ENCODE measurements at regions not wholly inside any gene's neighbourhood (a gene's known extent, or its start where the extent isn't known, plus 50 kb on each side); places are given as distances from the start of the nearest gene placed in this dataset.

- no peaks in the 10 kb centered on the region for H3K36me3 ChIP-seq (ENCODE audit: control insufficient read depth in 2 of 4, insufficient read depth in 4 of 4, low read length in 3 of 4)
- no peak overlapping the region for H2BK5ac ChIP-seq (ENCODE audit: low read depth, low read length)
- H4K91ac ChIP-seq (replicated peaks; ENCODE audit: insufficient read length, low read length): no peak overlapping the region
- H2BK15ac ChIP-seq (ENCODE audit: low read length): no peak overlapping the region
- no peak overlapping the region for H3K14ac ChIP-seq (ENCODE audit: insufficient read length)
- no peak overlapping the region for H3K4ac ChIP-seq (replicated peaks; ENCODE audit: insufficient read length, low read depth, low read length)
- H4K5ac ChIP-seq (ENCODE audit: insufficient read length, low read depth, low read length): no peak overlapping the region
- no peak overlapping the region for H3K4me3 ChIP-seq (ENCODE audit: extremely low read depth in 1 of 4, insufficient read depth in 2 of 4, low read depth in 3 of 4, low read length in 4 of 4)
- no peak overlapping the region for H2AK5ac ChIP-seq (ENCODE audit: low read depth, low read length)
- DNase-seq (ENCODE audit: low read depth in 1 of 2, low spot score in 2 of 2): no peak
- no peaks in the 10 kb centered on the region for H3K9me3 ChIP-seq (ENCODE audit: insufficient read depth in 2 of 2, low read depth in 1 of 2, low read length in 1 of 2)
- H4K20me1 ChIP-seq (replicated peaks in 1 of 2; ENCODE audit: control insufficient read depth in 1 of 2, insufficient read depth in 2 of 2, low read length in 2 of 2): no peaks in the 10 kb centered on the region
- no peaks in the 10 kb centered on the region for H3K79me1 ChIP-seq (ENCODE audit: low read depth, low read length)
- H3K79me2 ChIP-seq (ENCODE audit: control insufficient read depth in 1 of 2, insufficient read depth in 2 of 2, low read length in 2 of 2): no peaks in the 10 kb centered on the region
- POLR2A ChIA-PET (ENCODE audit: partially characterized antibody): no interaction called here
- no peak overlapping the region for H2BK12ac ChIP-seq (ENCODE audit: low read depth, low read length)
- no peaks in the 10 kb centered on the region for H3K23me2 ChIP-seq (ENCODE audit: low read depth, low read length)
- H2BK120ac ChIP-seq (replicated peaks; ENCODE audit: low read depth, low read length): no peak overlapping the region
- no peak overlapping the region for H3K27ac ChIP-seq (ENCODE audit: low read depth, low read length)
- no peak overlapping the region for H3K23ac ChIP-seq (ENCODE audit: insufficient read length)
- H3K27me3 ChIP-seq (replicated peaks in 1 of 4; ENCODE audit: control insufficient read depth in 3 of 4, extremely low read depth in 1 of 4, insufficient read depth in 3 of 4, low read length in 3 of 4): no peaks in the 10 kb centered on the region
- 94% methylated on average over 1 of the region's 1 CpG; no CpG with 5 or more reads in 1 of the 2 experiments for WGBS, 2 experiments (ENCODE audit: extremely low coverage in 1 of 2, insufficient coverage in 1 of 2, insufficient read length in 1 of 2, insufficient replicate concordance in 2 of 2, low coverage in 1 of 2, low lambda C conversion rate in 2 of 2, missing lambda C conversion rate in 1 of 2)
- H2AFZ ChIP-seq (ENCODE audit: low read length): no peak overlapping the region
- peaks cover 0 to 2% (median 0%) of the 10 kb centered on the region in 4 experiments; a peak in 1 of 7 replicates for H3K4me1 ChIP-seq (replicated peaks in 1 of 4; ENCODE audit: control insufficient read depth in 3 of 4, insufficient read depth in 4 of 4, low read length in 3 of 4)
- H3K4me2 ChIP-seq (ENCODE audit: insufficient read depth in 1 of 2, low read depth in 2 of 2, low read length in 2 of 2): no peak overlapping the region
- no peak overlapping the region for H4K8ac ChIP-seq (ENCODE audit: extremely low read depth, insufficient read depth, low read length)
- H3K18ac ChIP-seq (ENCODE audit: extremely low read depth, low read length): no peak overlapping the region
- H2BK20ac ChIP-seq (ENCODE audit: low read length): no peak overlapping the region
- CTCF ChIA-PET (ENCODE audit: partially characterized antibody): interaction anchor here (1.2 to 1.3 kb wide), 2 partner anchors 10 to 13 kb away, joined by 4 to 6 read pairs; no protein-coding TSS in a partner anchor
- no peak for FAIRE-seq
- no peak overlapping the region for H3K56ac ChIP-seq (replicated peaks; ENCODE audit: insufficient read length, low read depth, low read length)
- TF ChIP-seq HDAC2 (IDR thresholded peaks at IDR 0.05; ENCODE audit: borderline replicate concordance in 1 of 2, low read depth in 2 of 2, low read length in 2 of 2) (no peak), EGR1 (IDR thresholded peaks at IDR 0.05; ENCODE audit: borderline replicate concordance, low read depth, low read length) (no peak), POLR2AphosphoS5 (IDR thresholded peaks at IDR 0.05; ENCODE audit: low read depth, low read length) (no peak), BCL11A (IDR thresholded peaks at IDR 0.05; ENCODE audit: low read depth in 2 of 2, low read length in 2 of 2) (no peak), SIN3A (conservative IDR thresholded peaks at IDR 0.05 in 1 of 2, IDR thresholded peaks at IDR 0.05 in 1 of 2; ENCODE audit: low read depth in 1 of 2, low read length in 2 of 2) (no peak), BACH1 (IDR thresholded peaks at IDR 0.05; ENCODE audit: low read length) (no peak), CHD2 (IDR thresholded peaks at IDR 0.05; ENCODE audit: low read length) (no peak)
- TF ChIP-seq, protein P1, sequence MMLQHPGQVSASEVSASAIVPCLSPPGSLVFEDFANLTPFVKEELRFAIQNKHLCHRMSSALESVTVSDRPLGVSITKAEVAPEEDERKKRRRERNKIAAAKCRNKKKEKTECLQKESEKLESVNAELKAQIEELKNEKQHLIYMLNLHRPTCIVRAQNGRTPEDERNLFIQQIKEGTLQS (IDR thresholded peaks at IDR 0.05; ENCODE audit: insufficient read depth, low read depth, low read length): no peak
- TF ChIP-seq, protein P2, sequence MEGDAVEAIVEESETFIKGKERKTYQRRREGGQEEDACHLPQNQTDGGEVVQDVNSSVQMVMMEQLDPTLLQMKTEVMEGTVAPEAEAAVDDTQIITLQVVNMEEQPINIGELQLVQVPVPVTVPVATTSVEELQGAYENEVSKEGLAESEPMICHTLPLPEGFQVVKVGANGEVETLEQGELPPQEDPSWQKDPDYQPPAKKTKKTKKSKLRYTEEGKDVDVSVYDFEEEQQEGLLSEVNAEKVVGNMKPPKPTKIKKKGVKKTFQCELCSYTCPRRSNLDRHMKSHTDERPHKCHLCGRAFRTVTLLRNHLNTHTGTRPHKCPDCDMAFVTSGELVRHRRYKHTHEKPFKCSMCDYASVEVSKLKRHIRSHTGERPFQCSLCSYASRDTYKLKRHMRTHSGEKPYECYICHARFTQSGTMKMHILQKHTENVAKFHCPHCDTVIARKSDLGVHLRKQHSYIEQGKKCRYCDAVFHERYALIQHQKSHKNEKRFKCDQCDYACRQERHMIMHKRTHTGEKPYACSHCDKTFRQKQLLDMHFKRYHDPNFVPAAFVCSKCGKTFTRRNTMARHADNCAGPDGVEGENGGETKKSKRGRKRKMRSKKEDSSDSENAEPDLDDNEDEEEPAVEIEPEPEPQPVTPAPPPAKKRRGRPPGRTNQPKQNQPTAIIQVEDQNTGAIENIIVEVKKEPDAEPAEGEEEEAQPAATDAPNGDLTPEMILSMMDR (IDR thresholded peaks at IDR 0.05; ENCODE audit: control extremely low read depth in 1 of 3, insufficient read depth in 1 of 3, low read depth in 1 of 3, low read length in 3 of 3): no peak
- H3K9ac ChIP-seq (replicated peaks in 1 of 4; ENCODE audit: extremely low read depth in 1 of 4, low read depth in 3 of 4, low read length in 3 of 4): no peak overlapping the region
These were observed 198.1 kb downstream of the CXCL12 start for GRCh38 chr10:44186821-44187220.

Data from H1 (cell line).